ENCODE measurements at regions not wholly inside any gene's neighbourhood (a gene's known extent, or its start where the extent isn't known, plus 50 kb on each side); places are given as distances from the start of the nearest gene placed in this dataset.

DNA sequence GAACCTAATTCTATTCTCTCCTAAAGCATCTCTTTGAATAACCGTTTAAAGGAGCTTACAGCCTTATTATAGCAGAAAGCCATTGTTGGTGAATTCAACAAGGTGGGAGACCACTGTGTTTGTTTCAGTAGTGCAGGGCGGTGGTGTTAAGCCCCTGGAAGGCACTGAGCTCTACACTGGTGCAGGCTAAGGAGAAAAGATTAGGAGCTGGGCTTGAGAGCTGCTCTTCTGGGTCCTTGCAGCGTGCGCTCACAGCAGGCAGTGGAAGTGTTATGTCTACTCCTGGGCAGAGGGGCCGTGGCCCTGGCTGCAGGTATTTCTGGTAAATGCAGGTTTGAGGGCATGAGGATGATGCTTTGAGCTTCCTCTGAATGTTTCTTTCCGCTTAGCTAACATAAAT is 361.2 kb downstream of the RNF144B start:
- Histone ChIP-seq H3K79me2 (ENCODE audit: low read length) (no peaks in the 10 kb centered on the region), H3K27me3 (replicated peaks; ENCODE audit: insufficient read depth, low read length) (no peaks in the 10 kb centered on the region), H3K9ac (ENCODE audit: low read length) (no peak overlapping the region), H3K4me2 (ENCODE audit: low read depth, low read length) (no peak overlapping the region), H3K27ac (ENCODE audit: low read length) (no peak overlapping the region), H3F3A (ENCODE audit: insufficient read depth, low read length) (no peaks in the 10 kb centered on the region), H3K9me2 (replicated peaks; ENCODE audit: insufficient read depth, low read length) (no peaks in the 10 kb centered on the region), H3K9me3 (replicated peaks; ENCODE audit: insufficient read depth, low read length) (no peaks in the 10 kb centered on the region), H4K20me1 (ENCODE audit: insufficient read depth, low read length) (no peaks in the 10 kb centered on the region), H3K36me3 (replicated peaks; ENCODE audit: insufficient read depth, low read length) (no peaks in the 10 kb centered on the region), H2AFZ (ENCODE audit: low read length) (no peak overlapping the region), H3K4me1 (ENCODE audit: low read length) (no peaks in the 10 kb centered on the region), H3K4me3 (ENCODE audit: low read length) (no peak overlapping the region)
- DNase-seq: no peak
- TF ChIP-seq, protein P1, sequence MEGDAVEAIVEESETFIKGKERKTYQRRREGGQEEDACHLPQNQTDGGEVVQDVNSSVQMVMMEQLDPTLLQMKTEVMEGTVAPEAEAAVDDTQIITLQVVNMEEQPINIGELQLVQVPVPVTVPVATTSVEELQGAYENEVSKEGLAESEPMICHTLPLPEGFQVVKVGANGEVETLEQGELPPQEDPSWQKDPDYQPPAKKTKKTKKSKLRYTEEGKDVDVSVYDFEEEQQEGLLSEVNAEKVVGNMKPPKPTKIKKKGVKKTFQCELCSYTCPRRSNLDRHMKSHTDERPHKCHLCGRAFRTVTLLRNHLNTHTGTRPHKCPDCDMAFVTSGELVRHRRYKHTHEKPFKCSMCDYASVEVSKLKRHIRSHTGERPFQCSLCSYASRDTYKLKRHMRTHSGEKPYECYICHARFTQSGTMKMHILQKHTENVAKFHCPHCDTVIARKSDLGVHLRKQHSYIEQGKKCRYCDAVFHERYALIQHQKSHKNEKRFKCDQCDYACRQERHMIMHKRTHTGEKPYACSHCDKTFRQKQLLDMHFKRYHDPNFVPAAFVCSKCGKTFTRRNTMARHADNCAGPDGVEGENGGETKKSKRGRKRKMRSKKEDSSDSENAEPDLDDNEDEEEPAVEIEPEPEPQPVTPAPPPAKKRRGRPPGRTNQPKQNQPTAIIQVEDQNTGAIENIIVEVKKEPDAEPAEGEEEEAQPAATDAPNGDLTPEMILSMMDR (IDR thresholded peaks at IDR 0.05; ENCODE audit: low read length): no peak
- TF ChIP-seq EZH2 (optimal IDR thresholded peaks at IDR 0.05; ENCODE audit: low read depth, low read length) (no peak), EZH2phosphoT487 (IDR thresholded peaks at IDR 0.05; ENCODE audit: low read length) (no peak)

DNA sequence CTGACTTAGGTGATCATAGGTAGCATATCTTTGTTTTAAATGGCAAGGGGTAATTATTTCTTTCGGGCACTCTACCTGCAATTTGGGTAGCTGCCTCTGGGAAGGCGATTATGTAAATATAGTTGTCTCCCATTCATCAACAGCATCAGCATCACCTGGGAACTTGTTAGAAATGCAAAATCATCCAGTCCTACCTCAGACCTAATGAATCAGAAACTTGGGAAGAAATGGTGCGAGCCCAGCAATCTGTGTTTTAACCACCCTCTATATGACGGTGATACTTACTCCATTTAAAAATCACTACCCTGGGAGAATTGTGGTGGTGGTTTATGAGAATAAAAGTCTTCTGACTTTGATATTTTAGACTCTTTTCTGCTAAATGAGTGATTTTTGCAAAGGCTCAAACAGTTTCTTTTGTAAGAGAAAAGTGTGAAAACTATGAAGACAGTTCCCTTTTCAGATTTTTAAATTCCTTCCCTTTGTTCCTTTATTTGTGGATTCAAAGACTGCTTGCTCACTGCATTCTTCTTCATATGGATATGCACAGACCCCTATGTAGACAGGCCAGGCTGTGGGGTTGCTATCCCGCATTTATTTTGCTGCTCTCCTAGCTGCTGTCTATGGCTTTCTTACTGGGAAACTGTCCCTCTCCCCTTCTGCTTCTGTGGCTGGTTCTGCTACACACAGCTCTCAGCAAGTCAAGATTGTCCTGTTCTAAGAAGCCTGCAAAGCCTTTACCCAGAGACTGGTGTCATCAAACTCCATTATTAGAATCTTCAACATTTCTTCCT is 365.3 kb downstream of the RNF144B start:
- Histone ChIP-seq H3K79me2 (ENCODE audit: low read length) (no peaks in the 10 kb centered on the region), H3K9me3 (replicated peaks; ENCODE audit: insufficient read depth, low read length) (no peaks in the 10 kb centered on the region), H4K20me1 (ENCODE audit: insufficient read depth, low read length) (no peaks in the 10 kb centered on the region), H3K9ac (ENCODE audit: low read length) (no peak overlapping the region), H3K36me3 (replicated peaks; ENCODE audit: insufficient read depth, low read length) (no peaks in the 10 kb centered on the region), H3K4me3 (ENCODE audit: low read length) (no peak overlapping the region), H3K27ac (ENCODE audit: low read length) (no peak overlapping the region), H3K27me3 (replicated peaks; ENCODE audit: insufficient read depth, low read length) (no peaks in the 10 kb centered on the region), H3F3A (ENCODE audit: insufficient read depth, low read length) (no peaks in the 10 kb centered on the region), H2AFZ (ENCODE audit: low read length) (no peak overlapping the region), H3K4me1 (ENCODE audit: low read length) (no peaks in the 10 kb centered on the region), H3K9me2 (replicated peaks; ENCODE audit: insufficient read depth, low read length) (no peaks in the 10 kb centered on the region), H3K4me2 (ENCODE audit: low read depth, low read length) (no peak overlapping the region)
- no peak for DNase-seq
- TF ChIP-seq EZH2phosphoT487 (IDR thresholded peaks at IDR 0.05; ENCODE audit: low read length) (no peak), EZH2 (optimal IDR thresholded peaks at IDR 0.05; ENCODE audit: low read depth, low read length) (no peak)
- TF ChIP-seq, protein P1 (IDR thresholded peaks at IDR 0.05; ENCODE audit: low read length): no peak

DNA sequence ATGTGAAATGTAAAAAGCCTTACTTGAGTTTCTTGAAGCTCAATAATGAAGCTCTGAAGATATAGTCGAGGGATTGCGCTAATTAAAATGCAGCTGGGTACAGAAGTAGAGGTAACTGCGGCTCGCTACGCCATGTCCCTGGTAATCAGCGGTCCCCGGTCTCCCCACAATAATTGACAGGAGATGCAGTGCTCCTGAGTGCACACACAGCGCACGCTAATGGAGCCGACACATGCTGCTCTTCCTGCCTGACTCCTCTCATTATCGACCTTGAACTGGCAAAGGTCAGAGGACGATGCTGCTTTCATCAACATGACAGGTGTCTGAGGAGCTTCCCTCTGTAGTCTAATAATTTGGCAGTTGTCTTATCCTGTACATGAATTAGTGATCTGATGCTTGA is 365.9 kb downstream of the RNF144B start:
- DNase-seq: no peak
- no peak overlapping the region for H3K27ac ChIP-seq (ENCODE audit: low read length)
- H3K9ac ChIP-seq (ENCODE audit: low read length): no peak overlapping the region
- H3F3A ChIP-seq (ENCODE audit: insufficient read depth, low read length): no peaks in the 10 kb centered on the region
- no peaks in the 10 kb centered on the region for H3K9me2 ChIP-seq (replicated peaks; ENCODE audit: insufficient read depth, low read length)
- no peaks in the 10 kb centered on the region for H3K36me3 ChIP-seq (replicated peaks; ENCODE audit: insufficient read depth, low read length)
- no peak overlapping the region for H2AFZ ChIP-seq (ENCODE audit: low read length)
- H4K20me1 ChIP-seq (ENCODE audit: insufficient read depth, low read length): no peaks in the 10 kb centered on the region
- TF ChIP-seq, protein P1 (IDR thresholded peaks at IDR 0.05; ENCODE audit: low read length): no peak
- TF ChIP-seq EZH2phosphoT487 (IDR thresholded peaks at IDR 0.05; ENCODE audit: low read length) (no peak), EZH2 (optimal IDR thresholded peaks at IDR 0.05; ENCODE audit: low read depth, low read length) (no peak)
- H3K4me2 ChIP-seq (ENCODE audit: low read depth, low read length): no peak overlapping the region
- no peaks in the 10 kb centered on the region for H3K9me3 ChIP-seq (replicated peaks; ENCODE audit: insufficient read depth, low read length)
- no peaks in the 10 kb centered on the region for H3K79me2 ChIP-seq (ENCODE audit: low read length)
- H3K4me1 ChIP-seq (ENCODE audit: low read length): no peaks in the 10 kb centered on the region
- no peak overlapping the region for H3K4me3 ChIP-seq (ENCODE audit: low read length)
- H3K27me3 ChIP-seq (replicated peaks; ENCODE audit: insufficient read depth, low read length): no peaks in the 10 kb centered on the region

Measured in MM.1S (cell line).